ENCODE measurements at regions not wholly inside any gene's neighbourhood (a gene's known extent, or its start where the extent isn't known, plus 50 kb on each side); places are given as distances from the start of the nearest gene placed in this dataset.

GRCh38 chr12:92549516-92549915 is 153.3 kb upstream of the PLEKHG7 start:
- peaks cover 0 to 12% of the 10 kb centered on the region in 2 experiments; a peak in 1 of 4 replicates for H3K4me1 ChIP-seq (ENCODE audit: control insufficient read depth in 1 of 2, insufficient read depth in 2 of 2, low read depth in 1 of 2, low read length in 1 of 2)

GRCh38 chr12:92547906-92548305 is 154.9 kb upstream of the PLEKHG7 start:
- no peaks in the 10 kb centered on the region for H3K27me3 ChIP-seq (ENCODE audit: insufficient read depth)
- H3K27ac ChIP-seq (ENCODE audit: low read depth in 2 of 2, low read length in 1 of 2) = no peak overlapping the region
- POLR2A ChIA-PET = no interaction called here
- H3K79me2 ChIP-seq (ENCODE audit: insufficient read depth) = no peaks in the 10 kb centered on the region
- H3K9me2 ChIP-seq = no peaks in the 10 kb centered on the region
- no peak overlapping the region for H3K4me3 ChIP-seq (ENCODE audit: low read depth in 2 of 2, low read length in 1 of 2)
- CTCF ChIA-PET = interaction anchor here (0.7 to 1.5 kb wide), 3 partner anchors 70 to 1166 kb away, joined by 3 to 5 read pairs (median 3); no protein-coding TSS in a partner anchor
- DNase-seq = no peak
- no peaks in the 10 kb centered on the region for H3F3A ChIP-seq (replicated peaks; ENCODE audit: insufficient read depth)
- 35% methylated on average over 2 of the region's 2 CpGs for WGBS (ENCODE audit: low lambda C conversion rate)
- H3K9ac ChIP-seq = no peak overlapping the region
- H3K4me2 ChIP-seq = no peak overlapping the region
- no peaks in the 10 kb centered on the region for H3K9me3 ChIP-seq
- peaks cover 0 to 5% of the 10 kb centered on the region in 2 experiments; a peak in 1 of 4 replicates for H3K4me1 ChIP-seq (ENCODE audit: control insufficient read depth in 1 of 2, insufficient read depth in 2 of 2, low read depth in 1 of 2, low read length in 1 of 2)
- no peaks in the 10 kb centered on the region for H3K36me3 ChIP-seq (replicated peaks in 1 of 2; ENCODE audit: control insufficient read depth in 1 of 2, insufficient read depth in 2 of 2, low read length in 1 of 2)
- no peaks in the 10 kb centered on the region for H4K20me1 ChIP-seq (ENCODE audit: insufficient read depth)
- no peak overlapping the region for H2AFZ ChIP-seq (ENCODE audit: low read depth)
- TF ChIP-seq, protein P1, sequence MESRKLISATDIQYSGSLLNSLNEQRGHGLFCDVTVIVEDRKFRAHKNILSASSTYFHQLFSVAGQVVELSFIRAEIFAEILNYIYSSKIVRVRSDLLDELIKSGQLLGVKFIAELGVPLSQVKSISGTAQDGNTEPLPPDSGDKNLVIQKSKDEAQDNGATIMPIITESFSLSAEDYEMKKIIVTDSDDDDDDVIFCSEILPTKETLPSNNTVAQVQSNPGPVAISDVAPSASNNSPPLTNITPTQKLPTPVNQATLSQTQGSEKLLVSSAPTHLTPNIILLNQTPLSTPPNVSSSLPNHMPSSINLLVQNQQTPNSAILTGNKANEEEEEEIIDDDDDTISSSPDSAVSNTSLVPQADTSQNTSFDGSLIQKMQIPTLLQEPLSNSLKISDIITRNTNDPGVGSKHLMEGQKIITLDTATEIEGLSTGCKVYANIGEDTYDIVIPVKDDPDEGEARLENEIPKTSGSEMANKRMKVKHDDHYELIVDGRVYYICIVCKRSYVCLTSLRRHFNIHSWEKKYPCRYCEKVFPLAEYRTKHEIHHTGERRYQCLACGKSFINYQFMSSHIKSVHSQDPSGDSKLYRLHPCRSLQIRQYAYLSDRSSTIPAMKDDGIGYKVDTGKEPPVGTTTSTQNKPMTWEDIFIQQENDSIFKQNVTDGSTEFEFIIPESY (IDR thresholded peaks at IDR 0.05; ENCODE audit: borderline replicate concordance, low read depth) = no peak
- TF ChIP-seq RAD21 (IDR thresholded peaks at IDR 0.05; ENCODE audit: low read length) = no peak
- TF ChIP-seq SMC3 (IDR thresholded peaks at IDR 0.05; ENCODE audit: low read depth, low read length) = no peak
- no peak for TF ChIP-seq SIN3A (IDR thresholded peaks at IDR 0.05; ENCODE audit: borderline replicate concordance, low read depth, low read length)
- TF ChIP-seq REST (IDR thresholded peaks at IDR 0.05; ENCODE audit: low read depth, low read length) = no peak
- no peak for TF ChIP-seq CTCF (IDR thresholded peaks at IDR 0.05)
- no peak for TF ChIP-seq JUND (IDR thresholded peaks at IDR 0.05)
- TF ChIP-seq MAX (IDR thresholded peaks at IDR 0.05; ENCODE audit: low read depth) = no peak
- TF ChIP-seq, protein P2, sequence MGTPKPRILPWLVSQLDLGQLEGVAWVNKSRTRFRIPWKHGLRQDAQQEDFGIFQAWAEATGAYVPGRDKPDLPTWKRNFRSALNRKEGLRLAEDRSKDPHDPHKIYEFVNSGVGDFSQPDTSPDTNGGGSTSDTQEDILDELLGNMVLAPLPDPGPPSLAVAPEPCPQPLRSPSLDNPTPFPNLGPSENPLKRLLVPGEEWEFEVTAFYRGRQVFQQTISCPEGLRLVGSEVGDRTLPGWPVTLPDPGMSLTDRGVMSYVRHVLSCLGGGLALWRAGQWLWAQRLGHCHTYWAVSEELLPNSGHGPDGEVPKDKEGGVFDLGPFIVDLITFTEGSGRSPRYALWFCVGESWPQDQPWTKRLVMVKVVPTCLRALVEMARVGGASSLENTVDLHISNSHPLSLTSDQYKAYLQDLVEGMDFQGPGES (IDR thresholded peaks at IDR 0.05; ENCODE audit: low read depth, low read length) = no peak
- no peak for TF ChIP-seq TEAD4 (IDR thresholded peaks at IDR 0.05; ENCODE audit: borderline replicate concordance, insufficient read depth)
- TF ChIP-seq FOXJ3 (CRISPR knock-in tag; IDR thresholded peaks at IDR 0.05) = no peak
- no peak for TF ChIP-seq CHD2 (IDR thresholded peaks at IDR 0.05; ENCODE audit: low read length, partially characterized antibody)
- TF ChIP-seq EP300 (IDR thresholded peaks at IDR 0.05; ENCODE audit: borderline replicate concordance in 1 of 2, low read depth in 1 of 2, low read length in 1 of 2) = no peak

More at GRCh38 chr12:92549516-92549915, 153.3 kb upstream of the PLEKHG7 start:
- no peaks in the 10 kb centered on the region for H3F3A ChIP-seq (replicated peaks; ENCODE audit: insufficient read depth)
- H2AFZ ChIP-seq (ENCODE audit: low read depth) = no peak overlapping the region
- DNase-seq = no peak
- no peak overlapping the region for H3K4me2 ChIP-seq
- no peaks in the 10 kb centered on the region for H3K36me3 ChIP-seq (replicated peaks in 1 of 2; ENCODE audit: control insufficient read depth in 1 of 2, insufficient read depth in 2 of 2, low read length in 1 of 2)
- no peak overlapping the region for H3K9ac ChIP-seq
- ChIA-PET CTCF (no interaction called here), POLR2A (no interaction called here)
- no peaks in the 10 kb centered on the region for H4K20me1 ChIP-seq (ENCODE audit: insufficient read depth)
- no peaks in the 10 kb centered on the region for H3K9me2 ChIP-seq
- no peak for TF ChIP-seq ELF1 (IDR thresholded peaks at IDR 0.05)
- TF ChIP-seq SIN3A (IDR thresholded peaks at IDR 0.05; ENCODE audit: borderline replicate concordance, low read depth, low read length) = no peak
- TF ChIP-seq, protein P3, sequence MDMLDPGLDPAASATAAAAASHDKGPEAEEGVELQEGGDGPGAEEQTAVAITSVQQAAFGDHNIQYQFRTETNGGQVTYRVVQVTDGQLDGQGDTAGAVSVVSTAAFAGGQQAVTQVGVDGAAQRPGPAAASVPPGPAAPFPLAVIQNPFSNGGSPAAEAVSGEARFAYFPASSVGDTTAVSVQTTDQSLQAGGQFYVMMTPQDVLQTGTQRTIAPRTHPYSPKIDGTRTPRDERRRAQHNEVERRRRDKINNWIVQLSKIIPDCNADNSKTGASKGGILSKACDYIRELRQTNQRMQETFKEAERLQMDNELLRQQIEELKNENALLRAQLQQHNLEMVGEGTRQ (IDR thresholded peaks at IDR 0.05; ENCODE audit: borderline replicate concordance, low read depth, low read length) = no peak
- TF ChIP-seq TEAD4 (IDR thresholded peaks at IDR 0.05; ENCODE audit: borderline replicate concordance, insufficient read depth) = no peak
- no peak for TF ChIP-seq POLR2AphosphoS5 (IDR thresholded peaks at IDR 0.05; ENCODE audit: low read depth, low read length)
- no peak for TF ChIP-seq SMC3 (IDR thresholded peaks at IDR 0.05; ENCODE audit: low read depth, low read length)
- TF ChIP-seq TAF1 (IDR thresholded peaks at IDR 0.05; ENCODE audit: borderline replicate concordance, low read depth, low read length) = no peak
- TF ChIP-seq FOSL2 (IDR thresholded peaks at IDR 0.05; ENCODE audit: borderline replicate concordance, low read depth) = no peak
- no peak for TF ChIP-seq RXRA (IDR thresholded peaks at IDR 0.05; ENCODE audit: borderline replicate concordance, low read depth)
- no peak for TF ChIP-seq MXI1 (IDR thresholded peaks at IDR 0.05; ENCODE audit: low read depth, low read length)
- H3K79me2 ChIP-seq (ENCODE audit: insufficient read depth) = no peaks in the 10 kb centered on the region
- no peaks in the 10 kb centered on the region for H3K9me3 ChIP-seq
- H3K4me3 ChIP-seq (ENCODE audit: low read depth in 2 of 2, low read length in 1 of 2) = no peak overlapping the region
- no peak overlapping the region for H3K27ac ChIP-seq (ENCODE audit: low read depth in 2 of 2, low read length in 1 of 2)
- H3K27me3 ChIP-seq (ENCODE audit: insufficient read depth) = no peaks in the 10 kb centered on the region
